ENCODE measurements at regions not wholly inside any gene's neighbourhood (a gene's known extent, or its start where the extent isn't known, plus 50 kb on each side); places are given as distances from the start of the nearest gene placed in this dataset.
"Not testable (repeated sequence)": the region's sequence is repeated elsewhere in the genome, so short reads cannot be mapped to it uniquely, and the experiment has no call there.

DNA sequence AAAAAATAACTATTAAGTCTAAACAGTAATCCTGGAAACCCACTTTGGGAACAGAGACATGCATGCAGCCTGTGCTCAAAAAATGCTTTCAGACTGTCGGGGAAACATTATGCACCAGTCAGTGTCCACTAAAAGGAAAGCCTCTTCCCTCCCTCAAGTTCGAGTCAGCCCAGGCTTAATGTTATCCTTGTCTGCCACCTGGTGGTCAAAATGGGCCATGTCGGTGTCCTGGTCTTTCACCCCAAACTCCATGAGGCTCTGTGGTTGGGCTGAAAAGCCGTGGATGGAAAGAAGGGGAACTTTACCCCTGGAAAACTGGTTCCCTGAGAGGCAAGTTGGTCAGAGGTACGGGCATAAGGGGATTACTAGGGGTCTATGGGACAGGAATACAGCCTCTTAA, 88.4 kb upstream of the ZNF492 start:
- DNase-seq (ENCODE audit: low read depth in 2 of 2) = peak in 1 of 2 experiments; percentile 22

DNA sequence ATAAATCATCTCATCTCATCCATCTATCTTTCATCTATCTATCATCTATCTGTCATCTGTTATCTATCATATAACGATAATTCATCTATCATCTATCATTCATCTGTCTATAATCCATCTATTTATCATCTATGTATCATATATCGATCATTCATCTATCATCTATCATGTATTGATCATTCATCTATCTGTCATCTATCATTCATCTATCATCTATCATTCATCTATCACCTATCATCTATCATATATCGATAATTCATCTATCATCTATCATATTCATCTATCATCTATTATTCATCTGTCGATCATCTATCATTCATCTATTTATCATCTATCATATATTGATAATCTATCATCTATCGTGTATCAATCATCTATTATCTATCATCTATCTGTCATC, 100.4 kb upstream of the ZNF492 start:
- no peak for DNase-seq (ENCODE audit: low read depth in 2 of 2)

DNA sequence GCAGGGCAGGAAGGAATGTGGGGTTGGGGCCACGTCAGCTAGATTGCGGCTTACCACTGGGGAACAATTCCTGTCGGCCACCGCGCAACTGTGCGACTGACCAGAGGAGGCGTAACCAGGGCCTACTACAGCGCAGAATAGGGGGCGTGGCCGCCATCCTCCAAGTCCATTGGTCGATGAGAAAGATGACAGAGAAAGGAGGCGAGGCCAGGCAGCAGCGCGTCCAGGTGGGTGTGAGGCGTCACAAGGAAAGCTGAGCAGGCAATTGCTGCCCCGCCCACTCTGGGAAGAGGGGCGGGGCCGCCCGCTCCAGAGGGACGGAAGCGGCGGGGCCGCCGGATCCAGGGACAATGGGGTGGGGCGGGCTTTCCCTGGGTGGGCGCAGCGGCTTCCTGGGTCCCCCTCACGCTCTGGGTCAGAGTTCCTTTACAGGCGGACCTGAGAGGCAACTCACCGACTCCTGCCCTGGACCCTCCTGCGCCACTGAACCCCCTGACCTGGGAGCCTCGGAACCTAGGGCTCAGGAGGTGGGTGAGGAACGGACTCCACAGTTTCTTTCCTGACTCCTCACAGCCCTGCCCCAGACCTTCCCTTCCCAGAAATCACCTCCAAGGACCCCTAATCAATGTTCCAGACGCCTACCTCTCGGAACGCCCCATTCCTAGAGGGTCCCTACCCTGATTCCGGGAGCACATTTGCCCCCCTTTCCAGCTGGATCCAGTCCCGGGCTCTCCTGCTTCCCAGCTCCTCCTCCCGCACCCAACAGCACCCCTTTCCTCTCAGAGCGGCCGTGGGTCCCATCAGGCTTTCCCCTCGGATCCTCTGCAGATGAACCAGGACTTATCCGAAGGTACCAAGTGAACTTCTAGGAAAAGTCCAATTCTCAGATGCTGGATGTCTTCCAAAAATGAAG, 101.5 kb upstream of the ZNF492 start:
- DNase-seq (ENCODE audit: low read depth in 2 of 2) = no peak

DNA sequence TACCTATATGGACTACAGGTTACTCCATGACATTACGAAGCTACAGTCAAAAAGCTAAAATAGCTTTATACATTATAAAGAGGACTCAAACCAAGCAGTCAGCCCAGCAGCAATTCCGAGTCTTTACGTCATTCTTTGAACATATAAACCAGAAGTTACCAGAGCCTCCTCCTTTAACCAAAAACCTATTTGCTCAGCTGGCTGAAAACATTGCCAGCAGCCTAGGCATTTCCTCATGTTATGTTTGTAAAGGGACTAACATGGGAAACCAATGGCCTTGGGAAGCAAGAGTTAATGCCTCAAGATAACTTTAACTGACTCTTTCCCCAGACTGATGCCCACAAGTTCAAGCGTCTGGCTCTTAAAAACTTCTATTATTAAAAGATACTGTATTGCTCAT, 104.1 kb upstream of the ZNF492 start:
- no peak for DNase-seq (ENCODE audit: low read depth in 2 of 2)

DNA sequence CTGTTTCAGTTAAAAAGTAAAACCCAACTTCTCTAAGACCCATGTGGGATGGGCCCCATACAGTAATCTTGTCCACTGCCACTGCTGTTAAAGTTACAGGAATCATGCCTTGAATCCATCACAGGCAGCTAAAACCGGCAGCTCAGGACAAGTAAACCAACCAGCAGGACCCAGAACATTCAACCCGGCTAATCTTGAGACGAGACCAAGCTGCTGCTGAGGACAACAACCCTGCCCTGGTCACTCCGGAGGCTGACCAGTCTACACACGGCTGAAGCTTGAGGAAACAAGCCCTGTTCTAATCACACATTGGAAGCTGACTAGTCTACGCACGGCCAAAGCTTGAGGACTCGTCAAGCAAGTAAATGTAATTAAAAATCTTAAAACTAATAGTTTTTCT, 105.2 kb upstream of the ZNF492 start:
- DNase-seq (ENCODE audit: low read depth in 2 of 2) = no peak

DNA sequence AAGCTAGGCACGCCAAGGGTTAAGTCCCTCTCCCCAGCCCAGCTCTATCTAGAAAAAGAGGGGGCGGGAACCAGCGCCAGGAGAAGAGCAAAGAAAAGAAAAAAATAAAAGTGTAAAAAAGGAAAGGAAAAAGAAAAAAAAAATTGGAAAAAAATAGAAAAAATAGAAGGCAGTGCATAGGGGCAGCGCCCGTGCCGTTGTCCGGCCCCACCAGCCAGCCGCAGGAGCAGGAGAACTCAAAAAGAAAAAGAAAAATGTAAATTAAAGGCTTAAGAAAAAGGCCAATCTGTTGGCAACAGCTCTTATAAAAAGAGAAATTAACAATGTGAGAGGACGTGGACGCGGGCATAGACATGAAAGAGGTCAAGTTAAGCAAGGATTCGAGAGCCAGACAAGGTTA, 105.4 kb upstream of the ZNF98 start:
- DNase-seq (ENCODE audit: low read depth in 2 of 2) = no peak

DNA sequence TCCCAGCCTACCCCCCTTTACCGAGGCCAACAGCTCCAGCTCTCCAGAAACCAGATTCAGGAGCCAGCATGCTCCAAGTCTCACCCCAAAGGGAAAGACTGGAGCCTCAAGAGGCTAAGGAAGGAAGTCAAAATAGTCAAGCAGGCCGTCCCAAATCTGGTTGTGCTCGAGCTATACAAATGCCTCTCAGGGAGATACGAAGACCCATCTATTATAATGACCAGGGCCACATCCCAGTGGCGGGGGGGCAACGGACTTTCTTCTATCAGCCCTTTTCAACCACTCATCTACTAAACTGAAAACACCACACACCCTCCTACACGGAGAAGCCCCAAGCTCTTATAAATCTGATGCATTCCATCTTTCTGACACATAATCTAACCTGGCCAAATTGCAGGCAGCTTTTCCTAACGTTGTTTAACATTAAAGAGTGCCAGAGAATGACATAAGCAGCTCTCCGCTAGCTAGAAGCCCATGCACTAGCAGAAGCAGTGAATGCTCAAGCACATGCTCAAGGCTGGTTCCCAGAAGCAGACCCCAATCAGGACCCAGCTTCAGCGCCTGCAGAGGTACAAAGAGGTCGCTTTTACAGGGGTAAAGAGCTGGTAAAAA, 104.6 kb upstream of the ZNF98 start:
- no peak for DNase-seq (ENCODE audit: low read depth in 2 of 2)

DNA sequence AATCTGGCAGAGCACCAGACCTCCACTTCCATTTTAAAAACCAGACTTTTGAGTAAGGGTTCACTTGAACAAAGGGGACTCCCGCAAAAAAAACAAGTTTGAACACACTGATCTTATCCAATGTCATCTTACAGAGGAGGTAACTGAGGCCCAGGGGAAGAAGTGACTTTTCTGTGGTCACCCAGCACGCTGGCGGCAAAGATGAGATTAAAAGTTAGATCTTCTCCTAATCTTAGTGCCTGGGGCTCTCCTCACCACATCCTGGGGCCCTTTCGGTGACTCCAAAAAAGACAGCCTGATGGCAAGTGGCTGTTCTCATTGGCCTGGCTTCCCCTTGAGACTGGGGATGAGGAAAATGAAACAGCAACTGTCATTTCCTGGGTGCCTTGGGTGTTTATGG, 101.8 kb upstream of the ZNF98 start:
- DNase-seq (ENCODE audit: low read depth in 2 of 2) = no peak

DNA sequence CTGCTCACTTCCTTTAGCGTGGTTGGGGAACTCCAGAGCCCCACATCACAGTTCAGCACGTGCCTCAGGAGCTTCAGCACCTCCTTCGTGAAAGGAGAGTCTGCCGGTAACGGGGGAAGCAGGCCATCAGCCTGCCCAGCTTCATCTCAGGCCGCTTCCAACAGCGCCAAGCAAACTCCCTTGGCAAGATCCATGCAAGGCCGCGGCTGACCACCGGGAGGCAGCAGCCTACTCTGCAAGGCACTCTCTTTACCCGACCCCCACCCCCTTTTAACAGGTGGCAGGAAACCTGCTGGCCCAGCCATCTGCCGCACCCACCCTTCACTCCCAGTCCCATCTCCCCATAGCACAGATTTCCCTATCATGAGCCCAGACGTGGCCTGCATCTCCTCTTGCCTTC, 97.4 kb upstream of the ZNF98 start:
- DNase-seq (ENCODE audit: low read depth in 2 of 2) = not testable (repeated sequence)

DNA sequence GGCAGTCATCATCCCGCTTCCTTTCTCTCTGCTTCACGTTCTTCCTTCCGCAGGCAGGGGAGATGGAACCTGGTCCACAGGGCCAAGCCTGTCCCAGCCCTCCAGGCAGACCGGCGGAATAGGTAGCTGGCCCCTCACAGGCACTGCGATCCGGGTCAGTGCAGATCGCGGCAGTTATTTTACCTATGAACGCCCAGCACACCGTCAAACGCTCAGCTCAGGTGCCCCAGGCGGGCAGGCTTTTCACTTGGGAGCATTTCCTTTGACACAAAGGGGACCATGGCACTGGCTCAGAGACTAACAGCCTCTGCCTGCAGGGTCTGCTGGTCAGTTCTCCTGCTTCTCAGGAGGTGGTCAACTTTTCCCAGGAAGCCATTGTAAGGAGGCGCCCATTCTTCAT, 97.0 kb upstream of the ZNF98 start:
- DNase-seq (ENCODE audit: low read depth in 2 of 2) = no peak

DNA sequence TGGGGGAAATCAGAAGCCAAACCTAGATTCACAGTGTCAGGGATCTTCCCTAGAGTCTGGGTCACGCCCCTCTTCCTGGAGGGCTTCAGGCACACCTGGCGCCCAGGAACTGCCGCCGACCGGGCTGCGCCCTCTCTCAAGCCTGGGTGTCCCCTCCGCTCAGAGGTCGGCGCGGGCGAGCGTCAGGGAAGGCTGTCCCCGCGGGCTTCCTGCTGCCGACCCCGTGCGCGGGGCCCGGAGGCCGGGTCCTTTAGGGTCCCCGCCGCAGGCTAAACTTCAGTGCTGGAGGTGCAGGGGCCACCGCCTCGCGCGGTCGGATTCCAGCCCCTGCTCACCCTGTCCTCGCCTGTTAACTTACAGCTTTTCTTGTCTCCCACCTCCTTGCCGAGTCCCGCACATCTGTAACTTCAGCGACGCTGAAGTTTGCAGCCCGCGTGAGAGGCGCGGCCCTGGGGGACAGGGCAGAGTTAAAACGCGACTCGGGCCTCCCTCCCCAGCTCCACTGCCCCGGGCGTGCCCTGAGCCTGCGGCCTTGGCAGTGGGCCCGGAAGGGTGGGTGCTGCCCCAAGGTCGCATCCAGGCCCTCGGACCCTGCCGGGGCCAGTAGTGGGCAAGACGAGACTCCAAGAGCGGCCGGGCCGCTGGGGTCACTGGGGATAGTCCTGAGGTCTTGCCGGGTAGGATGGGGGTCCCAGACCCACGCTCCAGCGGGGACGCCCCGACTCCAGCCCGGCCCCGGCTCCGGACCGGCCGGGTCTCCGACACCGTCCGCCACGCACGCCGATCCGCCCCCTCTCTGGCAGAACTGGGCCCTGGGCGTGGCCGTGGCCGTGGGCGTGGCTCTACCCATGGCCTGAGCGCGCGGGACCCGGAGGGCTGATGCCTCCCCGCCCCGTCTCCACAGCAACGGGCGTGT, 95.6 kb upstream of the ZNF98 start:
- no peak for DNase-seq (ENCODE audit: low read depth in 2 of 2)

DNA sequence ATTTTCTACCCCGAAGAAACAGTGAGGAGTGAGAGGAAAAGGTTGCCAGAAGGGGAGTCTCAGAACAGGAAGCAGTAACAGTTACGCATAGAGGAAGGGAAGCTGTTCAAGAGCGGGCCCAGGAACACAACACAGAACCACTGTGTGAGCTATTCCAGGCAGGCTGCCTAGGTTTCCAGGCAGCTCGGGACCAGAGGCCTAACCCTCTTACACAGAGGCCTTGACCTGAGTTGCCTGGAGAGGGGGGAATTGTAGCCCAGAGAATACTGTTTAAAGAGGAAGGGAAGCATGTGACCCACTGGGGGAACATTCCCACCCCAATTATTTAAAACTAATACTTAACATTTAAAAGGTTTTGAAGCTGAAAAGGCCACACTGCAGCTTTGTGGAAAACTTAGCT, 93.3 kb upstream of the ZNF98 start:
- no peak for DNase-seq (ENCODE audit: low read depth in 2 of 2)

DNA sequence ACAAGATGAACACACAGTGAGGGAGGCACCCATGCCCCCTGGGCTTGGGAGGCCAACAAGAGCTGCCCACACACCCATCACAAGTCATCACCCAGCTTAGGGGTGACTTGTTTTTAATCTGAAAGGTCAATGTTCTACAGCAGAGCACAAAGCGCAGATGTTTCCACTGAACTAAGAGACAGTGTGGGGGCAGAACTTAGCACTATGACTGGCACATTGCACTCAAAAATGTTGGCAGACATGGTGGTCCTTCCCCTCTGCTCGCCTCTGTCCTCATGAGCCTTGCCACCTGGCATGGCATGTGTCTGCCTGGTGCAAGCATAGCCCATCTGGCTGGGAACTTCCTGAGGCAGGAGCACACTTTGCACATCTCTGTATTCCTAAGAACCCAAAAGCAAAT, 81.4 kb upstream of the ZNF98 start:
- no peak for DNase-seq (ENCODE audit: low read depth in 2 of 2)

DNA sequence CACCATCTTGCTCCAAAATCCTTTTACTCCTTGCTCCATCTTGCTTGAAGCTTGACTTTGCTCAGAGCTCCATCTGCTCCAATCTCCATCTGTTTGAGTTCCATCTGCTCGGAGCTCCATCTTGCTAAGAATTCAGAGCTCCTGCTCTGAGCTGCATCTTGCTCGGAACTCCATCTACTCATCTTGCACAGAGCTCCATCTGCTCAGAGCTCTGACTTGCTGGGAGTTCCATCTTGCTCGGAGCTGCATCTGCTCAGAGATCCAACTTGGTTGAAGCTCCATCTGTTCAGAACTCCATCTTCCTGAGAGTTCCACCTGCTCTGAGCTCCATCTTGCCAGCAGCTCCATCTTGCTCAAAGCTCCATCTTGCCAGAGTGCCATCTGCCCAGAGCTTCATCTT, 80.6 kb upstream of the ZNF98 start:
- DNase-seq (ENCODE audit: low read depth in 2 of 2) = no peak

DNA sequence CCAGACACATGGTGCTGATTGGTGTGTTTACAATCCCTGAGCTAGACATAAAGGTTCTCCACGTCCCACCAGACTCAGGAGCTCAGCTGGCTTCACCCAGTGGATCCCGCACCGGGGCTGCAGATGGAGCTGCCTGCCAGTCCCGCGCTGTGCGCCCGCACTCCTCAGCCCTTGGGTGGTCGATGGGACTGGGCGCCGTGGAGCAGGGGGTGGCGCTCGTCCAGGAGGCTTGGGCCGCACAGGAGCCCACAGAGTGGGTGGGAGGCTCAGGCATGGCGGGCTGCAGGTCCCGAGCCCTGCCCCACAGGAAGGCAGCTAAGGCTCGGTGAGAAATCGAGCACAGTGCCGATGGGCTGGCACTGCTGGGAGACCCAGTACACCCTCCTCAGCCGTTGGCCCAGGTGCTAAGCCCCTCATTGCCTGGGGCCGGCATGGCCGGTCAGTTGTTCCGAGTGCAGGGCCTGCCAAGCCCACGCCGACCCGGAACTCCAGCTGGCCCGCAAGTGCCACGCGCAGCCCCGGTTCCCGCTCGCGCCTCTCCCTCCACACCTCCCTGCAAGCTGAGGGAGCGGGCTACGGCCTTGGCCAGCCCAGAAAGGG, 76.8 kb upstream of the ZNF98 start:
- DNase-seq (ENCODE audit: low read depth in 2 of 2) = not testable (repeated sequence)

DNA sequence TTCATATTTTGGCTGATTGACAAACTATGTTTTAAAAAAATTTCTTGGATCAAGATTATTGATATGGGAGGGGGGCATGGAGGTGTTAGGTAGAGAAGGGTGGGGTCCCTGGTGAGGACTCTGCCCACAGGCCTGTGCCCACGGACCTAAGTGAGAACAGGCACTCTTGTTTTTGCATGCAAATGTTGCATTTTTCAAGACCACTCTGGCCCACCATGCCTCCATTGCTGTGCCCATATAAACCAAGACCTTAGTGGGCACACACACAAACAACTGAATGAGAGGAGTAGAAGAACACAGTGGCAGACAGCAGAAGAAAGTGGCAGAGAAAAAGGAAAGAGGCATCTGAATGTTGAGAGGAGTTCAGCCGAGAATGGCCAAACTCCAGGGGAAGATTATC, 69.6 kb upstream of the ZNF98 start:
- no peak for DNase-seq (ENCODE audit: low read depth in 2 of 2)

DNA sequence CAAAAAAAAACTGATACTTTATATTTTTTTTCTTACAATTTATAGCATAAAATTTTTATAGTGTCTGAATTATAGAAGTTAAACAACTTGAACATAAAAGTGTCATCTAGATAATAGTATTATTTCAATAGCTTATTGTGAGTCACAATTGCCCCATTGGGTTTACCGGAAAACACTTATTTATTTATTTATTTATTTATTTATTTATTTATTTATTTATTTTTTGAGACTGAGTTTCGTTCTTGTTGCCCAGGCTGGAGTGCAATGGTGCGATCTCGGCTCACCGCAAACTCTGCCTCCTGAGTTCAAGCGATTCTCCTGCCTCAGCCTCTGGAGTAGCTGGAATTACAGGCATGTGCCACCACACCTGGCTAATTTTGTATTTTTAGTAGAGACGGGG, 61.4 kb upstream of the ZNF98 start:
- DNase-seq (ENCODE audit: low read depth in 2 of 2) = not testable (repeated sequence)

DNA sequence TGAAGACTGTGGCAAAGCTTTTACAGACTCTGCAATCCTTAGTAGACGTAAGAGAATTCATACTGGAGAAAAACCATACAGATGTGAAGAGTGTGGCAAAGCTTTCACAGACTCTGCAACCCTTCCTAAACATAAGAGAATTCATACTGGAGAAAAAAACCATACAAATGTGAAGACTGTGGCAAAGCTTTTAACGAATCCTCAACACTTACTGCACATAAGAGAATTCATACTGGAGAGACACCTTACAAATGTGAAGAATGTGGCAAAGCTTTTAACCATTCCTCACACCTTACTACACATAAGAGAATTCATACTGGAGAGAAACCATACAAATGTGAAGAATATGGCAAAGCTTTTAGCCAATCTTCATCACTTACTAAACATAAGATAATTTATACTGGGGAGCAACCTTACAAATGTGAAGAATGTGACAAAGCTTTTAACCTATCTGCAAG, 50.1 kb upstream of the ZNF98 start:
- no peak for DNase-seq (ENCODE audit: low read depth in 2 of 2)
